Karpas-422 (cell line): ENCODE measurements at regions not wholly inside any gene's neighbourhood (a gene's known extent, or its start where the extent isn't known, plus 50 kb on each side); places are given as distances from the start of the nearest gene placed in this dataset.

ENCODE experiments used
- DNase-seq: peaks from one replicate; pipeline ENCODE4 v3.0.0-alpha.2; 2015
- H2AFZ ChIP-seq: fragments of 200-600 bp; sonication (generic); 2 replicates; pipeline ENCODE4 v1.6.1; 2014; ENCODE audit warnings: antibody characterized with exemption, low read length, mixed read lengths
- H3K27ac ChIP-seq: fragments of 200-600 bp; sonication (generic); 2 replicates; pipeline ENCODE4 v1.5.1; 2014; ENCODE audit warnings: mild to moderate bottlenecking, low read length, moderate library complexity
- H3K27me3 ChIP-seq: fragments of 200-600 bp; sonication (generic); 2 replicates; pipeline ENCODE4 v1.6.1; 2014; ENCODE audit warnings: low read length, mixed read lengths
- H3K36me3 ChIP-seq: fragments of 200-600 bp; sonication (generic); 2 replicates; pipeline ENCODE4 v1.6.1; 2014; ENCODE audit warnings: low read length, mixed read lengths; ENCODE audit not compliant: insufficient read depth
- H3K4me1 ChIP-seq: fragments of 200-600 bp; sonication (generic); 2 replicates; pipeline ENCODE4 v1.6.1; 2014; ENCODE audit warnings: mild to moderate bottlenecking, low read length, mixed read lengths
- H3K4me2 ChIP-seq: fragments of 200-600 bp; sonication (generic); 2 replicates; pipeline ENCODE4 v1.6.1; 2014; ENCODE audit warnings: low read length, low read depth, mild to moderate bottlenecking; ENCODE audit not compliant: poor library complexity, severe bottlenecking
- H3K4me3 ChIP-seq: fragments of 200-600 bp; sonication (generic); 2 replicates; pipeline ENCODE4 v1.5.1; 2014; ENCODE audit warnings: mild to moderate bottlenecking, antibody characterized with exemption, low read length, mixed read lengths
- H3K79me2 ChIP-seq: fragments of 200-600 bp; sonication (generic); 2 replicates; pipeline ENCODE4 v1.6.1; 2014; ENCODE audit warnings: mild to moderate bottlenecking, low read length, mixed read lengths
- H3K9ac ChIP-seq: fragments of 200-600 bp; sonication (generic); 2 replicates; pipeline ENCODE4 v1.6.0; 2014; ENCODE audit warnings: low read length
- H3K9me2 ChIP-seq: fragments of 200-600 bp; sonication (generic), shearing (Covaris generic); replicated peaks from 2 replicates; pipeline ENCODE4 v1.6.0; 2014; ENCODE audit warnings: mild to moderate bottlenecking, low read length, moderate library complexity; ENCODE audit not compliant: insufficient read depth
- H3K9me3 ChIP-seq: fragments of 300-700, 200-600 bp; sonication (generic); 2 replicates; pipeline ENCODE4 v1.6.1; 2014; ENCODE audit warnings: low read length, mixed read lengths
- H4K20me1 ChIP-seq: fragments of 200-600 bp; sonication (generic); 2 replicates; pipeline ENCODE4 v1.6.1; 2014; ENCODE audit warnings: mild to moderate bottlenecking, antibody characterized with exemption, low read length, low read depth; ENCODE audit not compliant: insufficient read depth

DNA sequence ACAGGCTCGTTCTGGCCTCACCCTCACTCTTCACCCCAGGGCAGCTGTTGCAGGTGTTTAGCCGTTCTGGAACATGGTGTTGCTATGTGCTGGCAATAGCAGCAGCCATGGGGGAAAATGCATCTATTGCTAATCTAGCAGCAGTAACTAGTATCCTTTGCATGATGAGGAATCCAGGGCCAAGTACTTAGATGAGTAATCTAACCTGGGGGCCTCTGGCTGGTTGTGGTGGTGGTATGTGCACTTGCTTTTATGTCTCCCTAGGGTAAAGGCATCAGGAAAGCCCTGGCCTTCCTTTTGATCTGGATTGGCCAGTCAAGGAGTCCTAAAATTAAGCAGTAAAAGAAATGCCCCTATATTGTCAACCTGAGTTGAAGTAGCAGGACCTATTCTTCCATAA is 594.5 kb upstream of the MAP3K7 start:
- H2AFZ ChIP-seq, result no peak overlapping the region
- H3K36me3 ChIP-seq, result no peaks in the 10 kb centered on the region
- DNase-seq, result no peak
- no peak overlapping the region for H3K4me2 ChIP-seq
- H3K9ac ChIP-seq, result no peak overlapping the region
- H3K9me3 ChIP-seq, result no peaks in the 10 kb centered on the region
- no peaks in the 10 kb centered on the region for H4K20me1 ChIP-seq
- no peaks in the 10 kb centered on the region for H3K4me1 ChIP-seq
- no peak overlapping the region for H3K27ac ChIP-seq
- no peak overlapping the region for H3K4me3 ChIP-seq
- H3K9me2 ChIP-seq, result no peaks in the 10 kb centered on the region
- H3K27me3 ChIP-seq, result no peaks in the 10 kb centered on the region
- no peaks in the 10 kb centered on the region for H3K79me2 ChIP-seq

GRCh38 chr6:91173651-91174050 is 586.8 kb upstream of the MAP3K7 start:
- Histone ChIP-seq H3K36me3 (no peaks in the 10 kb centered on the region), H3K4me3 (no peak overlapping the region), H3K9me3 (no peaks in the 10 kb centered on the region), H3K27me3 (no peaks in the 10 kb centered on the region), H4K20me1 (no peaks in the 10 kb centered on the region), H3K4me1 (no peaks in the 10 kb centered on the region), H3K9ac (no peak overlapping the region), H2AFZ (no peak overlapping the region), H3K79me2 (no peaks in the 10 kb centered on the region), H3K9me2 (no peaks in the 10 kb centered on the region), H3K4me2 (no peak overlapping the region), H3K27ac (no peak overlapping the region)
- no peak for DNase-seq

DNA sequence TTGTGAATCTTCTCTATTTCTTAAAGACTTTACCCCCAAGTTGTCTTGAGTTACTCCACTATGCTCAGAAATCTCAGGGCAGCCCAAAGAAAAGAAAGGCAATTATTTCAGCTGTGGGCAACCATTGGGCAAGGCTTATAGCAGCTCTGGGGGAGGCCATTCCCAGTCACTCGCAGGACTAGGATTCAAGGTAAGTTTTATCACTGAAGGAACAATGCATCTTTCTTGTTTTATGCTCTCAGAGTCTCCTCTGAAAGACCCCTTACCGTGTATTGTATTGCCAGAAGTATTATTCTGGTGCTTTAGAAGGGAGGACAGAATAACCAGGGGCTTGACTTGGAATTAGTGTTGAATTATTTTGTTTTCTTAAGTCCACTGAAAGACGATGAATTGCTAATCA is 586.3 kb upstream of the MAP3K7 start:
- H3K36me3 ChIP-seq, result no peaks in the 10 kb centered on the region

GRCh38 chr6:91171754-91172462 is 585.0 kb upstream of the MAP3K7 start:
- DNase-seq, result no peak
- no peak overlapping the region for H3K27ac ChIP-seq
- no peaks in the 10 kb centered on the region for H3K79me2 ChIP-seq
- no peaks in the 10 kb centered on the region for H3K27me3 ChIP-seq
- H3K9ac ChIP-seq, result no peak overlapping the region
- no peak overlapping the region for H3K4me2 ChIP-seq
- no peaks in the 10 kb centered on the region for H3K9me2 ChIP-seq
- no peaks in the 10 kb centered on the region for H3K4me1 ChIP-seq
- no peak overlapping the region for H2AFZ ChIP-seq
- H3K36me3 ChIP-seq, result no peaks in the 10 kb centered on the region
- H3K9me3 ChIP-seq, result no peaks in the 10 kb centered on the region
- H3K4me3 ChIP-seq, result no peak overlapping the region
- H4K20me1 ChIP-seq, result no peaks in the 10 kb centered on the region

More for the DNA sequence above, 586.3 kb upstream of the MAP3K7 start:
- DNase-seq, result no peak
- no peak overlapping the region for H2AFZ ChIP-seq
- H3K4me3 ChIP-seq, result no peak overlapping the region
- no peak overlapping the region for H3K4me2 ChIP-seq
- no peak overlapping the region for H3K9ac ChIP-seq
- H4K20me1 ChIP-seq, result no peaks in the 10 kb centered on the region
- H3K27ac ChIP-seq, result no peak overlapping the region
- no peaks in the 10 kb centered on the region for H3K9me3 ChIP-seq
- H3K9me2 ChIP-seq, result no peaks in the 10 kb centered on the region
- no peaks in the 10 kb centered on the region for H3K27me3 ChIP-seq
- no peaks in the 10 kb centered on the region for H3K79me2 ChIP-seq
- no peaks in the 10 kb centered on the region for H3K4me1 ChIP-seq

GRCh38 chr6:91167846-91168245 is 581.0 kb upstream of the MAP3K7 start:
- Histone ChIP-seq H3K27me3 (no peaks in the 10 kb centered on the region), H3K4me2 (no peak overlapping the region), H2AFZ (no peak overlapping the region), H3K36me3 (no peaks in the 10 kb centered on the region), H3K4me3 (no peak overlapping the region), H3K9me2 (no peaks in the 10 kb centered on the region), H3K79me2 (no peaks in the 10 kb centered on the region), H3K9me3 (no peaks in the 10 kb centered on the region), H4K20me1 (no peaks in the 10 kb centered on the region), H3K9ac (no peak overlapping the region), H3K27ac (no peak overlapping the region), H3K4me1 (no peaks in the 10 kb centered on the region)
- no peak for DNase-seq

- H3K79me2 ChIP-seq, result no peaks in the 10 kb centered on the region
- no peak for DNase-seq
- no peaks in the 10 kb centered on the region for H3K27me3 ChIP-seq
Measured at GRCh38 chr6:91166271-91167046, 579.6 kb upstream of the MAP3K7 start.

GRCh38 chr6:91164105-91164504 is 577.2 kb upstream of the MAP3K7 start:
- Histone ChIP-seq H3K9me3 (no peaks in the 10 kb centered on the region), H4K20me1 (no peaks in the 10 kb centered on the region), H3K4me2 (no peak overlapping the region), H3K4me3 (no peak overlapping the region), H3K36me3 (no peaks in the 10 kb centered on the region), H3K79me2 (no peaks in the 10 kb centered on the region), H3K27me3 (no peaks in the 10 kb centered on the region), H3K9ac (no peak overlapping the region), H2AFZ (no peak overlapping the region), H3K4me1 (no peaks in the 10 kb centered on the region), H3K9me2 (no peaks in the 10 kb centered on the region), H3K27ac (no peak overlapping the region)
- DNase-seq, result no peak

More at GRCh38 chr6:91166271-91167046, 579.6 kb upstream of the MAP3K7 start:
- H3K4me2 ChIP-seq, result no peak overlapping the region
- no peak overlapping the region for H3K27ac ChIP-seq
- H3K36me3 ChIP-seq, result no peaks in the 10 kb centered on the region
- H3K9me2 ChIP-seq, result no peaks in the 10 kb centered on the region
- H3K4me1 ChIP-seq, result no peaks in the 10 kb centered on the region
- H3K4me3 ChIP-seq, result no peak overlapping the region
- no peak overlapping the region for H3K9ac ChIP-seq
- no peaks in the 10 kb centered on the region for H4K20me1 ChIP-seq
- H3K9me3 ChIP-seq, result no peaks in the 10 kb centered on the region
- H2AFZ ChIP-seq, result no peak overlapping the region

- no peak overlapping the region for H3K4me2 ChIP-seq
- no peaks in the 10 kb centered on the region for H3K9me2 ChIP-seq
- no peaks in the 10 kb centered on the region for H3K4me1 ChIP-seq
- H3K4me3 ChIP-seq, result no peak overlapping the region
- H3K27ac ChIP-seq, result no peak overlapping the region
- DNase-seq, result no peak
- H2AFZ ChIP-seq, result no peak overlapping the region
- H3K9ac ChIP-seq, result no peak overlapping the region
- H4K20me1 ChIP-seq, result no peaks in the 10 kb centered on the region
- H3K79me2 ChIP-seq, result no peaks in the 10 kb centered on the region
- H3K36me3 ChIP-seq, result no peaks in the 10 kb centered on the region
- no peaks in the 10 kb centered on the region for H3K27me3 ChIP-seq
- no peaks in the 10 kb centered on the region for H3K9me3 ChIP-seq
Measured at GRCh38 chr6:91161246-91161645, 574.4 kb upstream of the MAP3K7 start.
